ENCODE measurements at regions not wholly inside any gene's neighbourhood (a gene's known extent, or its start where the extent isn't known, plus 50 kb on each side); places are given as distances from the start of the nearest gene placed in this dataset.
"Not testable (repeated sequence)": the region's sequence is repeated elsewhere in the genome, so short reads cannot be mapped to it uniquely, and the experiment has no call there.

GRCh38 chr21:23624281-23624680 is 1983.0 kb downstream of the MRPL39 start:
- H3K27me3 ChIP-seq (replicated peaks): no peaks in the 10 kb centered on the region
- no peak overlapping the region for H3K4me3 ChIP-seq
- H3K27ac ChIP-seq: no peak overlapping the region
- no peaks in the 10 kb centered on the region for H3K4me1 ChIP-seq (replicated peaks)
- H3K9me3 ChIP-seq (replicated peaks): 0 out of 2 replicates have a peak, but pooled peaks cover 3% of the 10 kb centered on the region
- no peak for DNase-seq (ENCODE audit: low read depth in 1 of 2, low spot score in 2 of 2)
- H3K36me3 ChIP-seq: no peaks in the 10 kb centered on the region

GRCh38 chr21:23613014-23613413 is 1994.3 kb downstream of the MRPL39 start:
- no peaks in the 10 kb centered on the region for H3K9me3 ChIP-seq (replicated peaks)
- no peak overlapping the region for H3K4me3 ChIP-seq
- no peak overlapping the region for H3K27ac ChIP-seq
- DNase-seq (ENCODE audit: low read depth in 1 of 2, low spot score in 2 of 2): no peak
- no peaks in the 10 kb centered on the region for H3K36me3 ChIP-seq
- H3K27me3 ChIP-seq (replicated peaks): no peaks in the 10 kb centered on the region
- H3K4me1 ChIP-seq (replicated peaks): no peaks in the 10 kb centered on the region

- Histone ChIP-seq H3K4me3 (no peak overlapping the region), H3K9me3 (replicated peaks) (no peaks in the 10 kb centered on the region), H3K27me3 (replicated peaks) (no peaks in the 10 kb centered on the region), H3K27ac (no peak overlapping the region), H3K36me3 (no peaks in the 10 kb centered on the region), H3K4me1 (replicated peaks) (no peaks in the 10 kb centered on the region)
- no peak for DNase-seq (ENCODE audit: low read depth in 1 of 2, low spot score in 2 of 2)
These were observed 1995.1 kb downstream of the MRPL39 start for GRCh38 chr21:23612210-23612609.

DNA sequence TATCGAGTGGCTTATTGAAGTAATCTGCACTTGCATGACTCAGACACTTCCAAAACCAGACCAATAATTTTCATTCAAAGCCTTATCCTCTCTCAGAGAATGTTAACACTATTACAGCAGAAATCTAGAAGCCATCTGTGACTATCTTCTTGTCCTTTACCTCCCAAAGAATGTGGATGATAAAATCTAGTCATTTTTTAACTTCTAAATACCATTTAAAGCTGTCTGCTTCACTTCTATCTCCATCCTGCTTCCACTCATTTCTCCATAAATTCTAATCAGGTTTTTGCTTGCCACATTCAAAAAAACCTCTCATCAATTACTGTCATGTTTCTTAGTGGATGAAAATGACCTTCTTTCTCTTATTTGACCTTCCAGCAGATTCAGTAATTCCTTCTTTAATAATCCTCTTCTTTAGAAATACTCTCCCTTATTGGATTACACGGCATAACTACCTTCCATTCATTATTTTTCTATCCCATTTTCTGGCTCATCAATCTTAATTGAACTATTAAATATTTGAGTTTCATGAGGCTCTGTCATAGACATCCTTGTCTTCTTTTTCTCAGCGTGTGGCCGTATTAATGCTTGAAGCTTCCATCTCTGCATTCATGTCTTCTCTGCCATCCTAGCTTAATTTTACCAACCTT is 1999.4 kb downstream of the MRPL39 start:
- no peaks in the 10 kb centered on the region for H3K9me3 ChIP-seq (replicated peaks)
- no peaks in the 10 kb centered on the region for H3K27me3 ChIP-seq (replicated peaks)
- DNase-seq (ENCODE audit: low read depth in 1 of 2, low spot score in 2 of 2): no peak
- no peak overlapping the region for H3K27ac ChIP-seq
- no peak overlapping the region for H3K4me3 ChIP-seq
- no peaks in the 10 kb centered on the region for H3K36me3 ChIP-seq
- H3K4me1 ChIP-seq (replicated peaks): no peaks in the 10 kb centered on the region

DNA sequence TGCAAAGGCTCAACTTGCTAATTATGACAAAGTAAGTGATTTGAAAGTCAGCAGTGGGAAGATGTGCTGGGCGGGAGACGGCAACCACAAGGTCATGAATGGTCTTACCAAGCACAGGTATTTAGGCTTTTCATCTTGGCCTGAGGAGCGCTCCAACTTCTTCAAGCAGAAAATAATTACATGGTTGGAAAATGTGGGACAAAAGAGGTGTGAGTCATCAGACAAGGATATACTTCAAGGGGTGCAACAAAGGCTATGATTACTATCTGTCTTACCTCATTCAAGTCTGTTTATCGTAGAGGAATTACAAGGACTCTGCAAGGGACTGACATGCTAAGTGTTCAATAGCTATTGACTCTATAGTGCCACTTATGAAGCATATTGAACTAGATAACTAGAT is 2005.7 kb downstream of the MRPL39 start:
- no peaks in the 10 kb centered on the region for H3K27me3 ChIP-seq (replicated peaks)
- no peaks in the 10 kb centered on the region for H3K4me1 ChIP-seq (replicated peaks)
- H3K27ac ChIP-seq: no peak overlapping the region
- no peak for DNase-seq (ENCODE audit: low read depth in 1 of 2, low spot score in 2 of 2)
- H3K9me3 ChIP-seq (replicated peaks): 0 out of 2 replicates have a peak, but pooled peaks cover 5% of the 10 kb centered on the region
- H3K36me3 ChIP-seq: no peaks in the 10 kb centered on the region
- H3K4me3 ChIP-seq: no peak overlapping the region

- H3K4me3 ChIP-seq: no peak overlapping the region
- no peaks in the 10 kb centered on the region for H3K36me3 ChIP-seq
- no peaks in the 10 kb centered on the region for H3K9me3 ChIP-seq (replicated peaks)
- H3K27me3 ChIP-seq (replicated peaks): no peaks in the 10 kb centered on the region; the same call in 1 of the 2 replicates
- DNase-seq (ENCODE audit: low read depth in 1 of 2, low spot score in 2 of 2): no peak
- no peaks in the 10 kb centered on the region for H3K4me1 ChIP-seq (replicated peaks)
- no peak overlapping the region for H3K27ac ChIP-seq
These were observed 2013.7 kb downstream of the MRPL39 start for GRCh38 chr21:23593582-23593981.

GRCh38 chr21:23585419-23585818 is 2021.9 kb downstream of the MRPL39 start:
- Histone ChIP-seq H3K27ac (no peak overlapping the region), H3K36me3 (no peaks in the 10 kb centered on the region), H3K9me3 (replicated peaks) (no peaks in the 10 kb centered on the region), H3K4me3 (no peak overlapping the region), H3K4me1 (replicated peaks) (no peaks in the 10 kb centered on the region), H3K27me3 (replicated peaks) (no peaks in the 10 kb centered on the region)
- no peak for DNase-seq (ENCODE audit: low read depth in 1 of 2, low spot score in 2 of 2)

GRCh38 chr21:23579573-23579972 is 2027.7 kb downstream of the MRPL39 start:
- no peak overlapping the region for H3K27ac ChIP-seq
- H3K36me3 ChIP-seq: no peaks in the 10 kb centered on the region
- DNase-seq (ENCODE audit: low read depth in 1 of 2, low spot score in 2 of 2): no peak

DNA sequence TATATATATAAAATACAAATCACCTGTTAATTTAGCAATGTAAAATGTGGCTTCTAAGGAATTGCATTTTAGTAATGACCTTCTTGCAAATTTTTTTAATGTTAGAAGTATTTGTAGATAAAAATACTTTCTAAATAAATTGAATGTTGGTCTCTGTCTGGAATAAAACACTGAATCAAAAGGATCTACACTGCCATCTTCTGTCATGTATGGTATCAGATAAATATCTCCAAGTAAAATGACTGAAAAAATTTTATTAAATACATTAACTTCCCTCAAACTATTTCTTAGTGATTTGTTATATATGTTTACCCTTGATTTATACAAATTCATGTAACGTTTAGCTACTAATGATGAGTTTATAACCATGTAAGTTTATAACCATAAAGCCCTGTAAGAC is 2029.3 kb downstream of the MRPL39 start:
- H3K27me3 ChIP-seq (replicated peaks): no peaks in the 10 kb centered on the region
- DNase-seq (ENCODE audit: low read depth in 1 of 2, low spot score in 2 of 2): no peak
- no peak overlapping the region for H3K4me3 ChIP-seq
- no peak overlapping the region for H3K27ac ChIP-seq
- H3K4me1 ChIP-seq (replicated peaks): no peaks in the 10 kb centered on the region
- H3K36me3 ChIP-seq: no peaks in the 10 kb centered on the region
- no peaks in the 10 kb centered on the region for H3K9me3 ChIP-seq (replicated peaks)

More at GRCh38 chr21:23579573-23579972, 2027.7 kb downstream of the MRPL39 start:
- Histone ChIP-seq H3K27me3 (replicated peaks) (no peaks in the 10 kb centered on the region), H3K4me1 (replicated peaks) (no peaks in the 10 kb centered on the region), H3K4me3 (no peak overlapping the region), H3K9me3 (replicated peaks) (no peaks in the 10 kb centered on the region)

DNA sequence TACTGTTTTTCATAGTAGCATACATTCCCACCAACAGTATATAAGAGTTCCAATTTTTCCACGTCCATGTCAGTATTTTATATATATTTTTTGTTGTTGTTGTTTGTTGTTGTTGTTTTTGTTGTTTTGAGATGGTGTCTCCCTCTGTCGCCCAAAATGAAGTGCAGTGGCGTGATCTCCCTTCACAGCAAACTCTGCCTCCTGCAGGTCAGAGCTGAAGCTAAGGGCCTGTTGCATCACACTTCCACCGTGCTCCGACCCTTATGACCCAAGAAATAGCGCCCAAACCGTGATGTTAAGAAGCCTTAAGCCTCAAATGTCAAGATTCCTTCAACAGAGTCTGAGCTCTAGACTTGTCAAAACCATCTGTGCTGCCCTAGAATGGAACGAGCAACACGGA is 2032.3 kb downstream of the MRPL39 start:
- Histone ChIP-seq H3K4me1 (replicated peaks) (no peaks in the 10 kb centered on the region), H3K27me3 (replicated peaks) (no peaks in the 10 kb centered on the region), H3K36me3 (no peaks in the 10 kb centered on the region), H3K9me3 (replicated peaks) (no peaks in the 10 kb centered on the region), H3K4me3 (no peak overlapping the region), H3K27ac (no peak overlapping the region)
- no peak for DNase-seq (ENCODE audit: low read depth in 1 of 2, low spot score in 2 of 2)

- H3K27ac ChIP-seq; H3K4me1 ChIP-seq (replicated peaks); H3K36me3 ChIP-seq; H3K4me3 ChIP-seq; H3K9me3 ChIP-seq (replicated peaks); DNase-seq (ENCODE audit: low read depth in 1 of 2, low spot score in 2 of 2); H3K27me3 ChIP-seq (replicated peaks): not testable (repeated sequence)
These were observed 2058.4 kb downstream of the MRPL39 start for GRCh38 chr21:23548924-23549323.

GRCh38 chr21:23543333-23543732 is 2063.9 kb downstream of the MRPL39 start:
- no peak overlapping the region for H3K27ac ChIP-seq
- no peaks in the 10 kb centered on the region for H3K4me1 ChIP-seq (replicated peaks)
- no peaks in the 10 kb centered on the region for H3K36me3 ChIP-seq
- no peaks in the 10 kb centered on the region for H3K27me3 ChIP-seq (replicated peaks)
- DNase-seq (ENCODE audit: low read depth in 1 of 2, low spot score in 2 of 2): no peak
- no peak overlapping the region for H3K4me3 ChIP-seq
- no peaks in the 10 kb centered on the region; the same call in 1 of the 2 replicates for H3K9me3 ChIP-seq (replicated peaks)

DNA sequence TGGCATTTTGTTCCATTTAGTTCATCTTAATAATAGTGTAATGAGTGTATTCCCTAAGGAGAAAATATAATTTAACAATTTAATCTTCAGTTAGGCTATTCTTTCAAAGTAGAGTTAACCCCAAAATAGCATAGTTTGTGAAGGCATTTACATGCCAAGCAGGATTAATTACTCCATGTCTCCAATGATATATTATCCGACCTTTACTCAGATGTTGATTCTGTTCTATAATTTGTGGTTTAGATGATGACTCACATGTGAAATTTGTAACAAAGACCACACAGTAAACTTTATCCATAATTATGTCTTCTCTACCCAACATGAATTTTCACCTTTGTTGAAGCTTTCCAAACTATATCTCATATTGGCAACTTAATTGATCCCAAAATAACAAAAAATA is 2065.2 kb downstream of the MRPL39 start:
- H3K4me1 ChIP-seq (replicated peaks): no peaks in the 10 kb centered on the region
- H3K27me3 ChIP-seq (replicated peaks): no peaks in the 10 kb centered on the region
- DNase-seq (ENCODE audit: low read depth in 1 of 2, low spot score in 2 of 2): no peak
- H3K9me3 ChIP-seq (replicated peaks): no peaks in the 10 kb centered on the region; the same call in 1 of the 2 replicates
- H3K4me3 ChIP-seq: no peak overlapping the region
- no peaks in the 10 kb centered on the region for H3K36me3 ChIP-seq
- no peak overlapping the region for H3K27ac ChIP-seq

DNA sequence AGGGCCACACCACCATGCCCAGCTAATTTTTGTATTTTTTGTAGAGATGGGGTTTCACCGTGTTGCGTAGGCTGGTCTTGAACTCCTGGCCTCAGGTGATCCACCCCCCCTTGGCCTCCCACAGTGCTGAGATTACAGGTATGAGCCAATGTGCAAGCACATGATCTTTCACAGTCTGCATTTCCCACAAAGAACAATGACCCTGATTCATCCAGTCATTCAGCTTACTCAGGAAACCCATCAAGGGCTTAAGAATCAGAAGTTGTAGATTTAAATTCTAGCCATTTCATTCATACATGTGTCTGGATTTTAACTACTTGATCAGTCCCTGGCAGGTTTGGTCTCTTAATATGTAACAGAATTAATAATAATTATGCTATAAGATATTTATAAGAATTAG is 2065.7 kb downstream of the MRPL39 start:
- H3K27me3 ChIP-seq (replicated peaks): no peaks in the 10 kb centered on the region
- no peaks in the 10 kb centered on the region; the same call in 1 of the 2 replicates for H3K9me3 ChIP-seq (replicated peaks)
- no peak for DNase-seq (ENCODE audit: low read depth in 1 of 2, low spot score in 2 of 2)
- H3K36me3 ChIP-seq: no peaks in the 10 kb centered on the region
- no peak overlapping the region for H3K4me3 ChIP-seq
- H3K4me1 ChIP-seq (replicated peaks): no peaks in the 10 kb centered on the region
- H3K27ac ChIP-seq: no peak overlapping the region

DNA sequence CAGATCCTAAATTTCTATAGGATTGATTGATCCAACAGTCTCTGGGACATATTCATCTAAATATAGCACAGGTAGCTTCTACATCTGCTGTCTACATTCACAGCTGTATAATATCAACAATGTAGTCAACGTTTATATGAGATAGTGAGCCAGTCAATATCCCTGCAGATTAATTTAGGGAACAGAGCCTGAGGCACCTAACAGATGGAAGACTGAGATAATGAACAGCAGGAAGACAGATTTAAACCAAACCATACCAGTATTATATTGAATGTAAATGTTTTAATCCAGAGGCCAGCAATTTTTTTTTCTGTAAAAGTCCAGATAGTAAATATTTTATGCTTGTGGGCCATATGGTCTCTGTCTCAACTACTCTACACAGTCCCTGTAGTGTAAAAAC is 2072.4 kb downstream of the MRPL39 start:
- Histone ChIP-seq H3K36me3 (no peaks in the 10 kb centered on the region), H3K9me3 (replicated peaks) (no peaks in the 10 kb centered on the region), H3K27me3 (replicated peaks) (no peaks in the 10 kb centered on the region), H3K27ac (no peak overlapping the region), H3K4me1 (replicated peaks) (no peaks in the 10 kb centered on the region), H3K4me3 (no peak overlapping the region)
- no peak for DNase-seq (ENCODE audit: low read depth in 1 of 2, low spot score in 2 of 2)

Measured in SJSA1 (cell line).